Astrocyte (in vitro differentiated cells and primary cell): ENCODE measurements at regions not wholly inside any gene's neighbourhood (a gene's known extent, or its start where the extent isn't known, plus 50 kb on each side); places are given as distances from the start of the nearest gene placed in this dataset.

ENCODE experiments used
- EZH2 ChIP-seq: IDR thresholded peaks from 2 replicates; pipeline ENCODE4 v1.6.1; 2012; ENCODE audit warnings: mild to moderate bottlenecking, low read length, inconsistent platforms; ENCODE audit not compliant: insufficient read depth
- TF ChIP-seq, protein P1 (sequence below): IDR thresholded peaks from 2 replicates; pipeline ENCODE4 v1.5.1; 2011; ENCODE audit warnings: low read depth, mild to moderate bottlenecking, inconsistent platforms, low read length, moderate library complexity; ENCODE audit not compliant: insufficient read depth

- TF ChIP-seq, protein P1, sequence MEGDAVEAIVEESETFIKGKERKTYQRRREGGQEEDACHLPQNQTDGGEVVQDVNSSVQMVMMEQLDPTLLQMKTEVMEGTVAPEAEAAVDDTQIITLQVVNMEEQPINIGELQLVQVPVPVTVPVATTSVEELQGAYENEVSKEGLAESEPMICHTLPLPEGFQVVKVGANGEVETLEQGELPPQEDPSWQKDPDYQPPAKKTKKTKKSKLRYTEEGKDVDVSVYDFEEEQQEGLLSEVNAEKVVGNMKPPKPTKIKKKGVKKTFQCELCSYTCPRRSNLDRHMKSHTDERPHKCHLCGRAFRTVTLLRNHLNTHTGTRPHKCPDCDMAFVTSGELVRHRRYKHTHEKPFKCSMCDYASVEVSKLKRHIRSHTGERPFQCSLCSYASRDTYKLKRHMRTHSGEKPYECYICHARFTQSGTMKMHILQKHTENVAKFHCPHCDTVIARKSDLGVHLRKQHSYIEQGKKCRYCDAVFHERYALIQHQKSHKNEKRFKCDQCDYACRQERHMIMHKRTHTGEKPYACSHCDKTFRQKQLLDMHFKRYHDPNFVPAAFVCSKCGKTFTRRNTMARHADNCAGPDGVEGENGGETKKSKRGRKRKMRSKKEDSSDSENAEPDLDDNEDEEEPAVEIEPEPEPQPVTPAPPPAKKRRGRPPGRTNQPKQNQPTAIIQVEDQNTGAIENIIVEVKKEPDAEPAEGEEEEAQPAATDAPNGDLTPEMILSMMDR, result no peak
- TF ChIP-seq EZH2, result no peak
Measured at GRCh38 chr5:158538506-158539074, 561.1 kb downstream of the EBF1 start.
